AG04449 (cell line): ENCODE measurements at regions not wholly inside any gene's neighbourhood (a gene's known extent, or its start where the extent isn't known, plus 50 kb on each side); places are given as distances from the start of the nearest gene placed in this dataset.

Source experiments
- CTCF ChIA-PET: fragments of 350-600 bp; formaldehyde crosslinking; extraction: SDS; loops from one replicate; lab custom pipeline; 2021; ENCODE audit warnings: antibody characterized with exemption; lab: Yijun Ruan, JAX
- POLR2A ChIA-PET: fragments of 400-600, 350-600 bp; formaldehyde crosslinking; extraction: SDS; loops from one replicate; lab custom pipeline; 2020; ENCODE audit warnings: antibody characterized with exemption, inconsistent platforms; lab: Yijun Ruan, JAX
- DNase-seq: peaks from one replicate; pipeline ENCODE4 v3.0.0-alpha.2; 2010; ENCODE audit warnings: low read depth, low spot score
- H3K4me3 ChIP-seq: 2 replicates; pipeline ENCODE4 v1.5.1; 2011; ENCODE audit warnings: low read depth, mild to moderate bottlenecking, control low read depth, low read length
- TF ChIP-seq, protein P1 (sequence below): IDR thresholded peaks from one replicate; pipeline ENCODE4 v1.5.1; 2011; ENCODE audit warnings: mild to moderate bottlenecking, moderate library complexity, low read length, control low read depth, inconsistent platforms; ENCODE audit not compliant: insufficient read depth; ENCODE audit errors: missing control alignments

DNA sequence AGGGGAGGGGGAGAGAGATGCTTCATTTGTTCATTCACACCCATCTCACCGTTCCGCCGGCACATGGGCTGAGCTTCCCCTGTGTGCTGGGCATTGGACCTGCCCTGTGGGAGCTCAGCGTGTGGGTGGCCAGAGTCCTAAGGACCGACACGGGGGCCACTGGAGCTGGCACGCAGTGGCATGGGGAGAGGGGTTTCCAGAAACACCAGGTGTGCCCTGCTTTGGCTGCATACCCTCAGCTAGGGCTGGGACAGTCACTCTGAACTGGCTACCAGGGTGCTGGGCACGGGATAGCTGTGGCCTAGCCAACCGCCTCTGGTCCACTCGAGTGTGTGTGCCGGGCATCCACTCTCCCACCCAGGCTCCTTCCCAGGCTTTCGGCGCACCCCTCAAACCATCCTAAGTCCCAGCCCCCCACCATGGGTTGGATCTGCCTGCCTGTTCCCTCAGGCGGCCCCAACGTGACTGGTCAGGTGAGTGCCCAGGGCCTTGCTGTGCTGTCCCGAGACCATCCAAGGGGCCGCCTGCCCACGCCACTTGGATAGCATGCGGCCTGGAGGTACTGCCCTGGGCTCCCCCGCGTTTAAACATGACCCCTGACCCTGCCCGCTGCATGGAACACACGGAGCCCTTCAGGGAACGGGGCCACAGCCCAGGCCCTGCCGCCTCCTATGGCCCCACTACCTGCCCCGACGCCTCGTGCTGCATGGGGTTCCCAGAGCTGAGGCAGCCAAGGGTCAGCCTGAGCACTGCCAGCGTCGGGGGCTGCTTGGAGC lies 51.6 kb upstream of the LINC01488 start:
- ChIA-PET CTCF (interaction anchor here (2.8 kb wide), 1 partner anchor 8 kb away, joined by 8 read pairs; no protein-coding TSS in a partner anchor), POLR2A (interaction anchor here (0.6 kb wide), 1 partner anchor 73 kb away, joined by 3 read pairs; no protein-coding TSS in a partner anchor)
- TF ChIP-seq, protein P1, sequence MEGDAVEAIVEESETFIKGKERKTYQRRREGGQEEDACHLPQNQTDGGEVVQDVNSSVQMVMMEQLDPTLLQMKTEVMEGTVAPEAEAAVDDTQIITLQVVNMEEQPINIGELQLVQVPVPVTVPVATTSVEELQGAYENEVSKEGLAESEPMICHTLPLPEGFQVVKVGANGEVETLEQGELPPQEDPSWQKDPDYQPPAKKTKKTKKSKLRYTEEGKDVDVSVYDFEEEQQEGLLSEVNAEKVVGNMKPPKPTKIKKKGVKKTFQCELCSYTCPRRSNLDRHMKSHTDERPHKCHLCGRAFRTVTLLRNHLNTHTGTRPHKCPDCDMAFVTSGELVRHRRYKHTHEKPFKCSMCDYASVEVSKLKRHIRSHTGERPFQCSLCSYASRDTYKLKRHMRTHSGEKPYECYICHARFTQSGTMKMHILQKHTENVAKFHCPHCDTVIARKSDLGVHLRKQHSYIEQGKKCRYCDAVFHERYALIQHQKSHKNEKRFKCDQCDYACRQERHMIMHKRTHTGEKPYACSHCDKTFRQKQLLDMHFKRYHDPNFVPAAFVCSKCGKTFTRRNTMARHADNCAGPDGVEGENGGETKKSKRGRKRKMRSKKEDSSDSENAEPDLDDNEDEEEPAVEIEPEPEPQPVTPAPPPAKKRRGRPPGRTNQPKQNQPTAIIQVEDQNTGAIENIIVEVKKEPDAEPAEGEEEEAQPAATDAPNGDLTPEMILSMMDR = no peak

GRCh38 chr11:69430566-69430965 lies 50.9 kb upstream of the LINC01488 start:
- TF ChIP-seq, protein P1 = no peak
- DNase-seq = no peak
- POLR2A ChIA-PET = no interaction called here
- no peak overlapping the region for H3K4me3 ChIP-seq
- CTCF ChIA-PET = interaction anchor here (0.9 to 2.8 kb wide), 2 partner anchors 9 to 10 kb away, joined by 3 to 8 read pairs; no protein-coding TSS in a partner anchor

More for the DNA sequence above, 51.6 kb upstream of the LINC01488 start:
- DNase-seq = no peak
- H3K4me3 ChIP-seq = no peak overlapping the region

DNA sequence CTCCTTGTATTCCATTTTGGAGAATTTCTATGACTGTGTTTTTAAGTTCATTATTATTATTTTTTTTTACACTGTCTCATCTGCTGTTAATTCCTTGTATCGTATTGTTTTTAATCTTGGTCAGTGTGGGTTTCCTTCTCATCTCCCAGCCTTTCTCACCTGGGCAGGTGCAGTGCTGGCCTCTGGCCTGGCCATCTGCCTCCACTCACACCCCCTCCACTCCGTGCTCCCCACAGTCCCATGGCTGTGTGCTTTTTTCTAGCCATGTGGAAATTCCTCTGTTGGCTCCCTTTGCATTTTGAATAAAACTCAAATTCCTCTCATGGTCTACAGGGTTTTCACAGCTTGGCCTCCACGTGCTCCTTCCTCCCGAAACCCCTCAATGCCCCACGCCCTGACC lies 50.3 kb upstream of the LINC01488 start:
- H3K4me3 ChIP-seq = no peak overlapping the region
- DNase-seq = no peak
- ChIA-PET CTCF (interaction anchor here (0.9 to 2.8 kb wide), 4 partner anchors 9 to 300 kb away, joined by 3 to 10 read pairs (median 6); no protein-coding TSS in a partner anchor), POLR2A (no interaction called here)
- TF ChIP-seq, protein P1 = no peak
